Spleen (tissue), 7 donors: ENCODE measurements at regions not wholly inside any gene's neighbourhood (a gene's known extent, or its start where the extent isn't known, plus 50 kb on each side); places are given as distances from the start of the nearest gene placed in this dataset.

ENCODE experiments used
- CTCF ChIP-seq, 11 experiments: fragments of 200-600 bp in 7 of 11; fragments of 450-650 bp in 4 of 11; sonication (generic) in 4 of 11; IDR thresholded peaks in 8 of 11; conservative IDR thresholded peaks in 3 of 11; 1 replicate in 7 of 11; 2 replicates in 4 of 11; pipeline versions ENCODE4 v1.4.0 to v1.8.0; 2016 to 2021; ENCODE audit warnings: antibody characterized with exemption in 11 of 11, inconsistent platforms in 4 of 11, mild to moderate bottlenecking in 1 of 11
- POLR2A ChIP-seq, 3 donors: fragments of 450-650 bp; IDR thresholded peaks; one replicate each; pipeline ENCODE4 v1.5.1; 2017; ENCODE audit warnings: antibody characterized with exemption in 3 of 3, mild to moderate bottlenecking in 1 of 3
- POLR2AphosphoS5 ChIP-seq, 3 donors: sonication (generic); formaldehyde crosslinking; IDR thresholded peaks; one replicate each; pipeline ENCODE4 v1.5.1; 2017; ENCODE audit warnings: antibody characterized with exemption in 3 of 3
- donor health status: DM: no; HTN: no; CAD: no; lungs with moderate emphysema.
- donor health status: DM: no; HTN: no; CAD: no.
- donor health status: DM: no; HTN: no; CAD: no.

GRCh38 chr13:73940098-73940497 lies 194.1 kb downstream of the KLF12 start:
- TF ChIP-seq CTCF (IDR thresholded peaks at IDR 0.05 in 8 of 11, conservative IDR thresholded peaks at IDR 0.05 in 3 of 11) (no peak), POLR2A (IDR thresholded peaks at IDR 0.05) (no peak), POLR2AphosphoS5 (IDR thresholded peaks at IDR 0.05) (no peak)
